ENCODE measurements at regions not wholly inside any gene's neighbourhood (a gene's known extent, or its start where the extent isn't known, plus 50 kb on each side); places are given as distances from the start of the nearest gene placed in this dataset.

- TF ChIP-seq CTCF (IDR thresholded peaks at IDR 0.05) = no peak
- no peak for TF ChIP-seq POLR2A (IDR thresholded peaks at IDR 0.05)
These were observed 297.8 kb upstream of the DACH1 start for GRCh38 chr13:72164811-72165210.

All from Peyer's patch (tissue), 4 donors.